SJSA1 (cell line): ENCODE measurements at regions not wholly inside any gene's neighbourhood (a gene's known extent, or its start where the extent isn't known, plus 50 kb on each side); places are given as distances from the start of the nearest gene placed in this dataset.

ENCODE experiments used
- DNase-seq, 2 experiments: peaks; one replicate each; pipeline ENCODE4 v3.0.0-alpha.2; 2015 to 2020; ENCODE audit warnings: low spot score in 2 of 2, low read depth in 1 of 2
- H3K27ac ChIP-seq: fragments of 250-450 bp; sonication (Bioruptor Pico); 2 replicates; pipeline ENCODE4 v1.5.1; 2020; ENCODE audit warnings: mild to moderate bottlenecking, moderate library complexity
- H3K27me3 ChIP-seq: fragments of 250-450 bp; sonication (Bioruptor Pico); replicated peaks from 2 replicates; pipeline ENCODE4 v1.5.1; 2020; ENCODE audit warnings: mild to moderate bottlenecking, moderate library complexity
- H3K36me3 ChIP-seq: fragments of 250-450 bp; sonication (Bioruptor Pico); 2 replicates; pipeline ENCODE4 v1.5.1; 2020; ENCODE audit warnings: mild to moderate bottlenecking
- H3K4me1 ChIP-seq: fragments of 250-450 bp; sonication (Bioruptor Pico); replicated peaks from 2 replicates; pipeline ENCODE4 v1.6.1; 2021; ENCODE audit warnings: mild to moderate bottlenecking
- H3K4me3 ChIP-seq: fragments of 250-450 bp; sonication (Bioruptor Pico); 2 replicates; pipeline ENCODE4 v1.5.1; 2020; ENCODE audit warnings: mild to moderate bottlenecking
- H3K9me3 ChIP-seq: fragments of 250-450 bp; sonication (Bioruptor Pico); replicated peaks from 2 replicates; pipeline ENCODE4 v1.5.1; 2020; ENCODE audit warnings: mild to moderate bottlenecking

DNA sequence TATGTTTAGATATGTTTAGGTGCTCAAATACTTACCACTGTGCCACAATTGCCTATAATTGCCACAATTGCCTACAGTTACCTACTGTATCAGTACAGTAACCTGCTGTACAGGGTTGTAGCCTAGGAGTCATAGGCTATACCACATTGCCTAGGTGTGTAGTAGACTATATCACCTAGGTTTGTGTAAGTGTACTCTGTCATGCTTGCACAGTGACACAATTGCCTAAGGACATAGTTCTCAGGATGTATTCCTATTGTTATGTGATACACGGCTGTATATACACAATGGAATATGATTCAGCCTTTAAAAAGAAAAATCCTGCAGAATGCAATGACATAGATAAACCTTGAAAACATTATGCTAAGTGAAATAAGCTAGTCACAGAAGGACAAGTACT, 264.8 kb downstream of the RAP2B start:
- H3K36me3 ChIP-seq = no peaks in the 10 kb centered on the region
- no peak overlapping the region for H3K4me3 ChIP-seq
- H3K9me3 ChIP-seq = 0 out of 2 replicates have a peak, but pooled peaks cover 3% of the 10 kb centered on the region
- no peak for DNase-seq
- H3K27me3 ChIP-seq = no peaks in the 10 kb centered on the region
- H3K27ac ChIP-seq = no peak overlapping the region
- H3K4me1 ChIP-seq = no peaks in the 10 kb centered on the region

DNA sequence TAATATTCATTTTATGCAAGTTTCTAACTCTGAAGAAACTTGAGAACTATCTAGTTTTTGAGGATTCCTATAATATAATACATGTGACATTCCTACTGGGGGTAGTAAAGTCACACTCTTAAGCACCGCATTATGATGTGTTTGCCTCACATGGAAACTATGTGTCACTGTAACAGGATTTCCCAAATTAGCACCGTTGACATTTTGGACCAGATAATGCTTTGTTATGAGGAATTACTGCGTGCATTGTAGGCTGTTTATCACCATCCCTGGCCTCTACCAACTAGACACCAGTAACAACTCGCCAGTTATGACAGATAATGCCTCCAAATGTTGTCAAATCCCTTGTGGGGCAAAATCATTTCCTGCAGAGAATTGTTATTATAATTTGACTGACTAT, 267.8 kb downstream of the RAP2B start:
- H3K36me3 ChIP-seq = no peaks in the 10 kb centered on the region
- H3K4me3 ChIP-seq = no peak overlapping the region
- no peak overlapping the region for H3K27ac ChIP-seq
- DNase-seq = no peak
- H3K4me1 ChIP-seq = no peaks in the 10 kb centered on the region
- no peaks in the 10 kb centered on the region for H3K27me3 ChIP-seq
- H3K9me3 ChIP-seq = no peaks in the 10 kb centered on the region

DNA sequence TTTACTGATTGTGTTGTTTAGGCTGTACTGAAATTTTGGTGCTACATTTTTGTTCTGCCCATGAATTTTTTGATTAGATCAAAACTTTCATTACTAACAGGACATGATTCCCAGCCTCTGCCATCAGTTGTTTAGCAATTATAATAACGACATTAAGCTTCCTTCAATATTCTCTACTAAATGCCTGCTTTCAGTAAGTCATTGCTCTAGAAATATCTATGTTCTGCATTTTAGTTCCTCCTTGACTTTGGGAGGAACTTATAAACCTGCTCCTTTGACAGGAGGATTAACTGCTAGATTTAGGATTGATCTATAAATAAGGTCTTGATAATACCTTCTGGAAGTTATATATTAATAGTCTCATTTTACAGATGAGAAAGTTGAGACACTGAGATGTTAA, 269.1 kb downstream of the RAP2B start:
- no peaks in the 10 kb centered on the region for H3K36me3 ChIP-seq
- H3K4me3 ChIP-seq = no peak overlapping the region
- no peaks in the 10 kb centered on the region for H3K9me3 ChIP-seq
- DNase-seq = no peak
- no peaks in the 10 kb centered on the region for H3K27me3 ChIP-seq
- no peak overlapping the region for H3K27ac ChIP-seq
- no peaks in the 10 kb centered on the region for H3K4me1 ChIP-seq

- DNase-seq = no peak
- H3K27ac ChIP-seq = no peak overlapping the region
- H3K4me1 ChIP-seq = no peaks in the 10 kb centered on the region
- no peaks in the 10 kb centered on the region for H3K9me3 ChIP-seq
- H3K27me3 ChIP-seq = no peaks in the 10 kb centered on the region
- no peak overlapping the region for H3K4me3 ChIP-seq
- no peaks in the 10 kb centered on the region for H3K36me3 ChIP-seq
Measured at GRCh38 chr3:153437666-153438065, 275.6 kb downstream of the RAP2B start.

DNA sequence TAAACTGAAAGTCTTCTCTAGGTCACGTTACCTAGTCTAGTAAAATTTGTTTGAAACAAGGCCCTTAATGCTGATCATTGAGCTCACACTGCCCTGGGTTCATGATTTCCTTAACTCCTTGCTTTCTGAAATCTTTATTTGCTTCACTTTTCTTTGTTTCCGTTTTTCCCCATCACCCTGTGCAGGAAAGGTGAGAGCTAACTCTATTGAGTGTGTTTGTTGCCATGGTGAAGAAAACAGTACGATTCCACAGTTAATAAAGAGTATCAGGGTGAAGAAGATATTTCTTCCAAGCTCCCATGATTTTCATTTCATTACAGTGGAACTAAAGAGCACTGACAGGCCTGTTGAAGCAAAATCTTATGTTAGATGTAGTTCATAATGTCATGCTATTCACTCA, 276.2 kb downstream of the RAP2B start:
- DNase-seq = no peak
- no peaks in the 10 kb centered on the region for H3K36me3 ChIP-seq
- no peaks in the 10 kb centered on the region for H3K27me3 ChIP-seq
- H3K27ac ChIP-seq = no peak overlapping the region
- no peaks in the 10 kb centered on the region for H3K9me3 ChIP-seq
- H3K4me1 ChIP-seq = no peaks in the 10 kb centered on the region
- H3K4me3 ChIP-seq = no peak overlapping the region

DNA sequence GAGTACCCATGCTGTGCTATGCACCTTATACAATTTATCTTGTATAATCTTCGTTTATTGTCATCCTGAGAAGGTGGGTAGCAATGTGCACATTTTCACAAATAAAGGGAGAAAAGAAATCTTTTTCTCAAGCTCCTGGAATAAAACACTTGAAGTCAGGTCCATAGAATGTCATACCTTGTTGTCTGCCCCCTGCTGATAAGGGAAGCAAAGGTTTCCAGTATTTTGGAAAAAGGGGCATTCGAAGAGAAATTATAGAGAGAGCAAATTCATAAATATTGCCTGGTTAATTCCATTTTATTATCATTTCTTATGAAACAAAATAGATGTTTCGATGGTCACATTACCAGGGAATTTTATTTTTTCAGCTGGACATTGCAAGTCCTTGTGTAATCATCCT, 277.8 kb downstream of the RAP2B start:
- Histone ChIP-seq H3K27ac (no peak overlapping the region), H3K4me3 (no peak overlapping the region), H3K4me1 (no peaks in the 10 kb centered on the region), H3K36me3 (no peaks in the 10 kb centered on the region), H3K9me3 (no peaks in the 10 kb centered on the region), H3K27me3 (no peaks in the 10 kb centered on the region)
- DNase-seq = no peak

GRCh38 chr3:153440311-153440710, 278.3 kb downstream of the RAP2B start:
- H3K4me3 ChIP-seq = no peak overlapping the region
- H3K9me3 ChIP-seq = no peaks in the 10 kb centered on the region
- no peak overlapping the region for H3K27ac ChIP-seq
- H3K36me3 ChIP-seq = no peaks in the 10 kb centered on the region
- no peak for DNase-seq
- H3K4me1 ChIP-seq = no peaks in the 10 kb centered on the region
- H3K27me3 ChIP-seq = no peaks in the 10 kb centered on the region

DNA sequence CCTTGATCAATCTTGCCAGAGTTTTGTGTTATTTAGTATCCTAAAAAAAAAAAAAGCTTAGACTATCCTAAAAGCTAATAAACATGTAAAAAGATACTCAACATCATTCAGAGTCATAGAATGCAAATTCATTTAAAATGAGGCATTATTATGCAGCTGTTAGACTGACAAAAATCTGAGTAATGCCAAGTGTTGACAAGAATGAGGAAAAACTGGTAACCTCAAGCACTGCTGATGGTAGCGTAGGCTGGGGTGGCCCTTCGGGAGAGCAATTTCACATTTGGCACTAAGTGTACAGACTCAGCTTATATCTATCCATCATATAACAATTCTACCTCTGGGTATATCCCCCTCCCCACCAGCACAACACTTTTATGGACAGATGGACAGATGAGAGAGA, 280.4 kb downstream of the RAP2B start:
- Histone ChIP-seq H3K36me3 (no peaks in the 10 kb centered on the region), H3K9me3 (no peaks in the 10 kb centered on the region), H3K27me3 (no peaks in the 10 kb centered on the region), H3K4me3 (no peak overlapping the region), H3K4me1 (no peaks in the 10 kb centered on the region), H3K27ac (no peak overlapping the region)
- no peak for DNase-seq

GRCh38 chr3:153442799-153443487, 280.9 kb downstream of the RAP2B start:
- Histone ChIP-seq H3K27me3 (no peaks in the 10 kb centered on the region), H3K4me3 (no peak overlapping the region), H3K4me1 (no peaks in the 10 kb centered on the region), H3K9me3 (no peaks in the 10 kb centered on the region), H3K27ac (no peak overlapping the region), H3K36me3 (no peaks in the 10 kb centered on the region)
- no peak for DNase-seq

DNA sequence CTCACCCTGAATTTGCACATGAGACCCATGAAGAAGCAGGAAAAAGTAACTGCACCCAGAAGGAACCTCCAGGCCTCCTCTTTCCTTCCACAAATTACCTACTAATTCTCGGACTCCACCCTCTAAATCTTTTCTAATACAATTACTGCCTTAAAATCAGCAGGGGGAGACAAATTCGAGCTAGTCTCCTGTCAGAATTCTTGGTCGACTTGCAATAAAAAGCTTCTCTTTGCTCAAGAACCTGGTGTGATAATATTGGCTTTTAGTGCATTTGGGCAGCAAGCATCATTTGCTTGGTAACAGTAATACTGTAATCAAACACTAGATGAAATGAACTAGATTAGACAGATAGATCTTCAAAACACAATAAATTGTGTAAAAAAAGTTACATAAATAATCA, 281.9 kb downstream of the RAP2B start:
- no peaks in the 10 kb centered on the region for H3K4me1 ChIP-seq
- no peaks in the 10 kb centered on the region for H3K36me3 ChIP-seq
- no peak for DNase-seq
- no peak overlapping the region for H3K27ac ChIP-seq
- no peaks in the 10 kb centered on the region for H3K9me3 ChIP-seq
- no peaks in the 10 kb centered on the region for H3K27me3 ChIP-seq
- H3K4me3 ChIP-seq = no peak overlapping the region

- no peak overlapping the region for H3K4me3 ChIP-seq
- H3K9me3 ChIP-seq = no peaks in the 10 kb centered on the region
- no peaks in the 10 kb centered on the region for H3K27me3 ChIP-seq
- H3K27ac ChIP-seq = no peak overlapping the region
- H3K36me3 ChIP-seq = no peaks in the 10 kb centered on the region
- H3K4me1 ChIP-seq = no peaks in the 10 kb centered on the region
- DNase-seq = no peak
Measured at GRCh38 chr3:153445817-153446216, 283.8 kb downstream of the RAP2B start.

GRCh38 chr3:153448151-153448829, 286.3 kb downstream of the RAP2B start:
- H3K36me3 ChIP-seq = no peaks in the 10 kb centered on the region
- H3K27ac ChIP-seq = no peak overlapping the region
- H3K4me3 ChIP-seq = no peak overlapping the region
- no peaks in the 10 kb centered on the region for H3K27me3 ChIP-seq
- DNase-seq = no peak
- H3K4me1 ChIP-seq = no peaks in the 10 kb centered on the region
- no peaks in the 10 kb centered on the region for H3K9me3 ChIP-seq

GRCh38 chr3:153456833-153457545, 295.0 kb downstream of the RAP2B start:
- Histone ChIP-seq H3K27ac (no peak overlapping the region), H3K27me3 (no peaks in the 10 kb centered on the region; the same call in 1 of the 2 replicates), H3K9me3 (no peaks in the 10 kb centered on the region), H3K4me1 (no peaks in the 10 kb centered on the region), H3K4me3 (no peak overlapping the region), H3K36me3 (no peaks in the 10 kb centered on the region)
- DNase-seq = no peak

- Histone ChIP-seq H3K36me3 (no peaks in the 10 kb centered on the region), H3K4me3 (no peak overlapping the region), H3K4me1 (no peaks in the 10 kb centered on the region), H3K27ac (no peak overlapping the region), H3K9me3 (no peaks in the 10 kb centered on the region), H3K27me3 (no peaks in the 10 kb centered on the region; the same call in 1 of the 2 replicates)
- no peak for DNase-seq
Measured at GRCh38 chr3:153458881-153459280, 296.9 kb downstream of the RAP2B start.
